A673 (cell line): ENCODE measurements at regions not wholly inside any gene's neighbourhood (a gene's known extent, or its start where the extent isn't known, plus 50 kb on each side); places are given as distances from the start of the nearest gene placed in this dataset.

Experiments used
- CTCF ChIP-seq: fragments of 300-800, 200-600 bp; sonication (generic); conservative IDR thresholded peaks from 2 replicates; pipeline ENCODE4 v1.5.1; 2017; ENCODE audit warnings: low read depth, mild to moderate bottlenecking, antibody characterized with exemption, low read length, moderate library complexity, mixed read lengths
- EZH2 ChIP-seq: fragments of 200-600 bp; sonication (generic); IDR thresholded peaks from 2 replicates; pipeline ENCODE4 v1.6.1; 2017; ENCODE audit warnings: borderline replicate concordance, low read depth, mild to moderate bottlenecking, mixed read lengths, antibody characterized with exemption, low read length; ENCODE audit not compliant: poor library complexity, severe bottlenecking

- TF ChIP-seq CTCF: no peak
- TF ChIP-seq EZH2: no peak
These were observed 839.4 kb upstream of the VRK2 start for GRCh38 chr2:57207191-57207590.
